Astrocyte (in vitro differentiated cells and primary cell): ENCODE measurements at regions not wholly inside any gene's neighbourhood (a gene's known extent, or its start where the extent isn't known, plus 50 kb on each side); places are given as distances from the start of the nearest gene placed in this dataset.

Experiments used
- CTCF ChIP-seq: IDR thresholded peaks from 2 replicates; pipeline ENCODE4 v1.5.1; 2011; ENCODE audit warnings: low read depth, mild to moderate bottlenecking, inconsistent platforms, low read length, moderate library complexity; ENCODE audit not compliant: insufficient read depth
- EZH2 ChIP-seq: IDR thresholded peaks from 2 replicates; pipeline ENCODE4 v1.6.1; 2012; ENCODE audit warnings: mild to moderate bottlenecking, low read length, inconsistent platforms; ENCODE audit not compliant: insufficient read depth

DNA sequence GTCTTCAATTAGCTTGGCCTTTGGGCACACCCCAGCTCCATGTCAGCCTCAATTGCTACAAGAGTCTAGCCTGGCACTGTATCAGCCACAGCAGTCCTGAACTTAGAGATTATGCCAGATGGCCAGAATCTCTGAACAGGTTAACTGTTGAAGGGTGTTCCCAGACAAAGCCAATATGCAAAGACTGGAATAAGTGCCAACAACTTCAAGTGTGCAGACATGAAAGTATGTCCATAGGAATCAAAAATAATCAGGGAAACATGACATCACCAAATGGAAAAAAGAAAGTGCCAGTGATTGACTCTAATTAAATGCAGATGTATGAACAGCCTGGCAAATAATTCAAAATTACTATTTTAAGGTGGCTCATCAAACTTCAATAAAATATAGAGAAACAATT, 98.5 kb upstream of the DOCK10 start:
- TF ChIP-seq CTCF (no peak), EZH2 (no peak)
